ENCODE measurements at regions not wholly inside any gene's neighbourhood (a gene's known extent, or its start where the extent isn't known, plus 50 kb on each side); places are given as distances from the start of the nearest gene placed in this dataset.

DNA sequence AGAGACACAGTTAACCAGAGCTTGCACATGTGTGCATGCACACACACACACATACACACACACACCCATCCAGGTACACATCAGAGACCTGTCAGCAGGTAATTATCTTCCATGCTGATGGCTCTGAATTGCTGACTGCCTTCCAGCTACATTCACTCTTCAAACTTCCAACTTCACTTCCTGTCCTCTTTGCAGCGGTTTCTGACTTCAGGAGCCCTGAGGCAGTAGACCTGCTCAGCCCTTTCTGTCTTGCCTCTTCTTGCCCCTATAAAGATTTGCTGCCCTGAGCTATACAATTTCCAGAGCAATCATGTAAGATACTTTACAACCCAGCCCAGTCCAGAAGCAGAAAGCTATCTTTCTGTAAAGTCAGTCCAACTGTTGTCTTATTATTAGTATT, 310.2 kb downstream of the FGFR2 start:
- TF ChIP-seq, protein P1, sequence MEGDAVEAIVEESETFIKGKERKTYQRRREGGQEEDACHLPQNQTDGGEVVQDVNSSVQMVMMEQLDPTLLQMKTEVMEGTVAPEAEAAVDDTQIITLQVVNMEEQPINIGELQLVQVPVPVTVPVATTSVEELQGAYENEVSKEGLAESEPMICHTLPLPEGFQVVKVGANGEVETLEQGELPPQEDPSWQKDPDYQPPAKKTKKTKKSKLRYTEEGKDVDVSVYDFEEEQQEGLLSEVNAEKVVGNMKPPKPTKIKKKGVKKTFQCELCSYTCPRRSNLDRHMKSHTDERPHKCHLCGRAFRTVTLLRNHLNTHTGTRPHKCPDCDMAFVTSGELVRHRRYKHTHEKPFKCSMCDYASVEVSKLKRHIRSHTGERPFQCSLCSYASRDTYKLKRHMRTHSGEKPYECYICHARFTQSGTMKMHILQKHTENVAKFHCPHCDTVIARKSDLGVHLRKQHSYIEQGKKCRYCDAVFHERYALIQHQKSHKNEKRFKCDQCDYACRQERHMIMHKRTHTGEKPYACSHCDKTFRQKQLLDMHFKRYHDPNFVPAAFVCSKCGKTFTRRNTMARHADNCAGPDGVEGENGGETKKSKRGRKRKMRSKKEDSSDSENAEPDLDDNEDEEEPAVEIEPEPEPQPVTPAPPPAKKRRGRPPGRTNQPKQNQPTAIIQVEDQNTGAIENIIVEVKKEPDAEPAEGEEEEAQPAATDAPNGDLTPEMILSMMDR (IDR thresholded peaks at IDR 0.05; ENCODE audit: low read length): no peak
- TF ChIP-seq EZH2 (IDR thresholded peaks at IDR 0.05; ENCODE audit: borderline replicate concordance, low read length): no peak
